ENCODE measurements at regions not wholly inside any gene's neighbourhood (a gene's known extent, or its start where the extent isn't known, plus 50 kb on each side); places are given as distances from the start of the nearest gene placed in this dataset.

GRCh38 chr6:14922706-14923460 lies 323.0 kb upstream of the JARID2 start:
- Histone ChIP-seq H3K36me3 (ENCODE audit: control insufficient read depth, insufficient read depth, low read length) (no peaks in the 10 kb centered on the region), H3K4me3 (ENCODE audit: low read depth, low read length) (no peak overlapping the region), H3K9me3 (no peaks in the 10 kb centered on the region), H3K27me3 (replicated peaks; ENCODE audit: control insufficient read depth, insufficient read depth, low read length) (no peaks in the 10 kb centered on the region), H3K4me1 (no peaks in the 10 kb centered on the region)
- Mint-ChIP-seq H3K9me3 (ENCODE audit: unreplicated experiment) (no peaks in the 10 kb centered on the region), H3K27me3 (ENCODE audit: insufficient read depth, unreplicated experiment) (no peaks in the 10 kb centered on the region), H3K4me3 (ENCODE audit: unreplicated experiment) (no peak overlapping the region), H3K27ac (ENCODE audit: unreplicated experiment) (no peak overlapping the region), H3K36me3 (ENCODE audit: insufficient read depth, unreplicated experiment) (no peaks in the 10 kb centered on the region), H3K4me1 (ENCODE audit: low read depth, unreplicated experiment) (no peaks in the 10 kb centered on the region)
- no peak for TF ChIP-seq CTCF (IDR thresholded peaks at IDR 0.05; ENCODE audit: insufficient read depth in 1 of 2, low read depth in 1 of 2, low read length in 1 of 2, severe bottlenecking in 1 of 2, unreplicated experiment in 1 of 2)
- CTCF ChIA-PET: no interaction called here
- POLR2A ChIA-PET: no interaction called here
- intact Hi-C loops (cut with micrococcal nuclease; ENCODE audit: unreplicated experiment): no loop called here
- BruUV-seq (replicated peaks): no TSS peak
- no peak for DNase-seq

GRCh38 chr6:14924126-14925024 lies 321.5 kb upstream of the JARID2 start:
- Mint-ChIP-seq H3K4me1 (ENCODE audit: low read depth, unreplicated experiment) (no peaks in the 10 kb centered on the region), H3K27ac (ENCODE audit: unreplicated experiment) (no peak overlapping the region), H3K27me3 (ENCODE audit: insufficient read depth, unreplicated experiment) (no peaks in the 10 kb centered on the region), H3K36me3 (ENCODE audit: insufficient read depth, unreplicated experiment) (no peaks in the 10 kb centered on the region), H3K4me3 (ENCODE audit: unreplicated experiment) (no peak overlapping the region), H3K9me3 (ENCODE audit: unreplicated experiment) (no peaks in the 10 kb centered on the region)
- BruUV-seq (replicated peaks): no TSS peak
- no peaks in the 10 kb centered on the region for H3K27me3 ChIP-seq (replicated peaks; ENCODE audit: control insufficient read depth, insufficient read depth, low read length)
- ChIA-PET CTCF (no interaction called here), POLR2A (no interaction called here)
- no peaks in the 10 kb centered on the region for H3K4me1 ChIP-seq
- H3K36me3 ChIP-seq (ENCODE audit: control insufficient read depth, insufficient read depth, low read length): no peaks in the 10 kb centered on the region
- DNase-seq: no peak
- H3K9me3 ChIP-seq: no peaks in the 10 kb centered on the region
- intact Hi-C loops (cut with micrococcal nuclease; ENCODE audit: unreplicated experiment): no loop called here
- no peak for TF ChIP-seq CTCF (IDR thresholded peaks at IDR 0.05; ENCODE audit: insufficient read depth in 1 of 2, low read depth in 1 of 2, low read length in 1 of 2, severe bottlenecking in 1 of 2, unreplicated experiment in 1 of 2)
- H3K4me3 ChIP-seq (ENCODE audit: low read depth, low read length): no peak overlapping the region

- Histone ChIP-seq H3K9me3 (no peaks in the 10 kb centered on the region), H3K4me1 (no peaks in the 10 kb centered on the region), H3K4me3 (ENCODE audit: low read depth, low read length) (no peak overlapping the region), H3K27me3 (replicated peaks; ENCODE audit: control insufficient read depth, insufficient read depth, low read length) (no peaks in the 10 kb centered on the region), H3K36me3 (ENCODE audit: control insufficient read depth, insufficient read depth, low read length) (no peaks in the 10 kb centered on the region)
- H3K27ac Mint-ChIP-seq (ENCODE audit: unreplicated experiment): no peak overlapping the region
- intact Hi-C loops (cut with micrococcal nuclease; ENCODE audit: unreplicated experiment): no loop called here
- DNase-seq: no peak
- ChIA-PET CTCF (no interaction called here), POLR2A (no interaction called here)
- H3K36me3 Mint-ChIP-seq (ENCODE audit: insufficient read depth, unreplicated experiment): no peaks in the 10 kb centered on the region
- TF ChIP-seq CTCF (IDR thresholded peaks at IDR 0.05; ENCODE audit: insufficient read depth in 1 of 2, low read depth in 1 of 2, low read length in 1 of 2, severe bottlenecking in 1 of 2, unreplicated experiment in 1 of 2): no peak
- no peak overlapping the region for H3K4me3 Mint-ChIP-seq (ENCODE audit: unreplicated experiment)
- no peaks in the 10 kb centered on the region for H3K4me1 Mint-ChIP-seq (ENCODE audit: low read depth, unreplicated experiment)
- no TSS peak for BruUV-seq (replicated peaks)
- no peaks in the 10 kb centered on the region for H3K9me3 Mint-ChIP-seq (ENCODE audit: unreplicated experiment)
- H3K27me3 Mint-ChIP-seq (ENCODE audit: insufficient read depth, unreplicated experiment): no peaks in the 10 kb centered on the region
Observed at GRCh38 chr6:14925025-14925698, 320.7 kb upstream of the JARID2 start.

All from Caco-2 (cell line).